WTC11 (cell line): ENCODE measurements at regions not wholly inside any gene's neighbourhood (a gene's known extent, or its start where the extent isn't known, plus 50 kb on each side); places are given as distances from the start of the nearest gene placed in this dataset.

ENCODE experiments used
- ATAC-seq: fragments of 200-7000 bp; cut with Tn5 transposase; 2 replicates; pipeline ENCODE4 v1.10.0; 2021; ENCODE audit warnings: mild to moderate bottlenecking, moderate library complexity
- CTCF ChIA-PET: fragments of 300-600 bp; sonication (Branson Sonifier 250); formaldehyde crosslinking; loops from one replicate; lab custom pipeline; 2021; ENCODE audit warnings: antibody characterized with exemption; lab: Charles Lee
- POLR2A ChIA-PET: fragments of 350-600 bp; sonication (Branson Sonifier 250); formaldehyde crosslinking; loops from one replicate; lab custom pipeline; 2021; ENCODE audit warnings: antibody characterized with exemption; lab: Charles Lee
- DNase-seq: peaks from one replicate; pipeline ENCODE4 v3.0.0; 2021; ENCODE audit warnings: low spot score
- H3K27ac Mint-ChIP-seq: 2 replicates; pipeline ENCODE4 v1.8.0; 2021; ENCODE audit warnings: mixed read lengths
- H3K27me3 Mint-ChIP-seq: 2 replicates; pipeline ENCODE4 v1.8.0; 2021; ENCODE audit warnings: low read depth, mild to moderate bottlenecking, moderate library complexity, mixed read lengths
- H3K36me3 Mint-ChIP-seq: 2 replicates; pipeline ENCODE4 v1.8.0; 2021; ENCODE audit warnings: mixed read lengths
- H3K4me1 Mint-ChIP-seq: 2 replicates; pipeline ENCODE4 v1.8.0; 2022; ENCODE audit warnings: mixed read lengths
- H3K4me3 Mint-ChIP-seq: 2 replicates; pipeline ENCODE4 v1.8.0; 2021; ENCODE audit warnings: mild to moderate bottlenecking, moderate library complexity, mixed read lengths
- H3K9me3 Mint-ChIP-seq: 2 replicates; pipeline ENCODE4 v1.8.0; 2021; ENCODE audit warnings: mixed read lengths
- AFF4 ChIP-seq: sonication (generic); formaldehyde crosslinking; IDR thresholded peaks from 2 replicates; pipeline ENCODE4 v1.8.1; 2023; ENCODE audit warnings: mild to moderate bottlenecking, missing genetic modification reagents, borderline replicate concordance
- AR ChIP-seq: fragments of 250-450 bp; sonication (Bioruptor Pico); IDR thresholded peaks from 2 replicates; pipeline ENCODE4 v1.9.0; 2021; ENCODE audit warnings: mild to moderate bottlenecking
- CTCF ChIP-seq: fragments of 200-600 bp; IDR thresholded peaks from 2 replicates; pipeline ENCODE4 v1.8.0; 2022; ENCODE audit warnings: antibody characterized with exemption
- ESRRA ChIP-seq: sonication (generic); formaldehyde crosslinking; IDR thresholded peaks from 2 replicates; pipeline ENCODE4 v1.8.1; 2022; ENCODE audit warnings: mild to moderate bottlenecking, missing genetic modification reagents, borderline replicate concordance
- FOXP1 ChIP-seq: sonication (generic); formaldehyde crosslinking; IDR thresholded peaks from 2 replicates; pipeline ENCODE4 v1.8.0; 2022; ENCODE audit warnings: missing genetic modification reagents, mild to moderate bottlenecking, moderate library complexity, borderline replicate concordance
- GABPB1 ChIP-seq: sonication (generic); formaldehyde crosslinking; IDR thresholded peaks from 2 replicates; pipeline ENCODE4 v1.8.1; 2023; ENCODE audit warnings: mild to moderate bottlenecking, missing genetic modification reagents
- IRF2 ChIP-seq: sonication (generic); formaldehyde crosslinking; IDR thresholded peaks from 2 replicates; pipeline ENCODE4 v1.8.0; 2022; ENCODE audit warnings: low read depth, missing genetic modification reagents, borderline replicate concordance
- JUN ChIP-seq: sonication (generic); formaldehyde crosslinking; IDR thresholded peaks from 2 replicates; pipeline ENCODE4 v1.8.0; 2023; ENCODE audit warnings: mild to moderate bottlenecking, missing genetic modification reagents
- MLX ChIP-seq: sonication (generic); formaldehyde crosslinking; IDR thresholded peaks from 2 replicates; pipeline ENCODE4 v1.8.1; 2023; ENCODE audit warnings: mild to moderate bottlenecking, missing genetic modification reagents, moderate library complexity
- RELA ChIP-seq: sonication (generic); formaldehyde crosslinking; IDR thresholded peaks from 2 replicates; pipeline ENCODE4 v1.8.1; 2022; ENCODE audit warnings: missing genetic modification reagents, mild to moderate bottlenecking, borderline replicate concordance
- SOX15 ChIP-seq: fragments of 250-450 bp; sonication (Bioruptor Pico); IDR thresholded peaks from 2 replicates; pipeline ENCODE4 v1.9.0; 2021; ENCODE audit warnings: mild to moderate bottlenecking
- TCF7 ChIP-seq: sonication (generic); formaldehyde crosslinking; IDR thresholded peaks from 2 replicates; pipeline ENCODE4 v1.8.0; 2022; ENCODE audit warnings: mild to moderate bottlenecking, low read depth, missing genetic modification reagents, moderate library complexity
- TP53 ChIP-seq: sonication (generic); formaldehyde crosslinking; IDR thresholded peaks from 2 replicates; pipeline ENCODE4 v1.8.1; 2023; ENCODE audit warnings: mild to moderate bottlenecking, missing genetic modification reagents
- ZNF121 ChIP-seq: sonication (generic); formaldehyde crosslinking; IDR thresholded peaks from 2 replicates; pipeline ENCODE4 v1.8.0; 2023; ENCODE audit warnings: missing genetic modification reagents
- ZNF396 ChIP-seq: fragments of 250-450 bp; sonication (Bioruptor Pico); IDR thresholded peaks from 2 replicates; pipeline ENCODE4 v1.8.0; 2021; ENCODE audit warnings: mild to moderate bottlenecking, moderate library complexity, borderline replicate concordance
- ZNF512 ChIP-seq: sonication (generic); formaldehyde crosslinking; IDR thresholded peaks from 2 replicates; pipeline ENCODE4 v1.8.1; 2022; ENCODE audit warnings: missing genetic modification reagents, borderline replicate concordance

- TF ChIP-seq AFF4 (CRISPR knock-in tag) (no peak), TCF7 (CRISPR knock-in tag) (no peak)
Measured at GRCh38 chr2:17311106-17311619, 207.1 kb downstream of the RAD51AP2 start (continued).

GRCh38 chr2:17309741-17310339 is 208.4 kb downstream of the RAD51AP2 start:
- no peak for TF ChIP-seq TP53 (CRISPR knock-in tag)
- TF ChIP-seq CTCF: peak; percentile 68
- peak; percentile 49; the same call in 1 of the 2 replicates for TF ChIP-seq GABPB1 (CRISPR knock-in tag)
- TF ChIP-seq ZNF512 (CRISPR knock-in tag): no peak
- no peak overlapping the region for H3K4me3 Mint-ChIP-seq
- peaks cover 28% of the 10 kb centered on the region for H3K4me1 Mint-ChIP-seq
- no peaks in the 10 kb centered on the region for H3K36me3 Mint-ChIP-seq
- H3K9me3 Mint-ChIP-seq: no peaks in the 10 kb centered on the region
- CTCF ChIA-PET: interaction anchor here (0.5 to 3.0 kb wide), 33 partner anchors 10 to 1214 kb away, joined by 3 to 24 read pairs (median 4); partner anchors contain the start of gene RAD51AP2
- no peaks in the 10 kb centered on the region; the same call in 1 of the 2 replicates for H3K27me3 Mint-ChIP-seq
- POLR2A ChIA-PET: interaction anchor here (0.5 kb wide), 1 partner anchor 84 kb away, joined by 4 read pairs; no protein-coding TSS in a partner anchor
- DNase-seq (peak; percentile 69), ATAC-seq (peak; percentile 92)
- H3K27ac Mint-ChIP-seq: no peak overlapping the region

GRCh38 chr2:17309181-17309580 is 209.1 kb downstream of the RAD51AP2 start:
- H3K27me3 Mint-ChIP-seq: no peaks in the 10 kb centered on the region
- DNase-seq (no peak), ATAC-seq (no peak)
- POLR2A ChIA-PET: interaction anchor here (0.5 kb wide), 1 partner anchor 83 kb away, joined by 4 read pairs; no protein-coding TSS in a partner anchor
- CTCF ChIA-PET: interaction anchor here (0.5 to 3.0 kb wide), 28 partner anchors 11 to 1213 kb away, joined by 3 to 24 read pairs (median 4); partner anchors contain the start of gene RAD51AP2
- TF ChIP-seq ZNF121 (CRISPR knock-in tag) (no peak), IRF2 (CRISPR knock-in tag) (no peak), JUN (CRISPR knock-in tag) (no peak), FOXP1 (no peak), RELA (CRISPR knock-in tag) (no peak)
- H3K27ac Mint-ChIP-seq: no peak overlapping the region
- H3K36me3 Mint-ChIP-seq: no peaks in the 10 kb centered on the region
- H3K9me3 Mint-ChIP-seq: no peaks in the 10 kb centered on the region
- no peak overlapping the region for H3K4me3 Mint-ChIP-seq
- peaks cover 28% of the 10 kb centered on the region for H3K4me1 Mint-ChIP-seq

- no peaks in the 10 kb centered on the region for H3K36me3 Mint-ChIP-seq
- ChIA-PET CTCF (no interaction called here), POLR2A (no interaction called here)
- H3K27me3 Mint-ChIP-seq: no peaks in the 10 kb centered on the region
- no peak overlapping the region for H3K27ac Mint-ChIP-seq
- H3K4me1 Mint-ChIP-seq: peaks cover 45% of the 10 kb centered on the region
- H3K9me3 Mint-ChIP-seq: no peaks in the 10 kb centered on the region
- ATAC-seq (no peak), DNase-seq (no peak)
- H3K4me3 Mint-ChIP-seq: no peak overlapping the region
- TF ChIP-seq AR (CRISPR knock-in tag) (no peak), ESRRA (no peak), ZNF396 (CRISPR knock-in tag) (no peak), SOX15 (CRISPR knock-in tag) (no peak), MLX (no peak), ZNF512 (CRISPR knock-in tag) (no peak)
Measured at GRCh38 chr2:17306706-17307105, 211.5 kb downstream of the RAD51AP2 start.
